GM23338 (cell line): ENCODE measurements at regions not wholly inside any gene's neighbourhood (a gene's known extent, or its start where the extent isn't known, plus 50 kb on each side); places are given as distances from the start of the nearest gene placed in this dataset.

Experiments
- ATAC-seq: fragments of 200-7000 bp; cut with Tn5 transposase; 3 replicates; pipeline ENCODE4 v1.9.1; 2020
- DNase-seq: peaks from one replicate; pipeline ENCODE4 v3.0.0-alpha.2; 2015; ENCODE audit warnings: low spot score
- H2AFZ ChIP-seq: fragments of 200-600 bp; sonication (generic); 2 replicates; pipeline ENCODE4 v1.8.0; 2016; ENCODE audit warnings: antibody characterized with exemption, mild to moderate bottlenecking, moderate library complexity
- H3F3A ChIP-seq: fragments of 200-600 bp; sonication (generic); replicated peaks from 2 replicates; pipeline ENCODE4 v1.8.0; 2017; ENCODE audit warnings: antibody characterized with exemption, mixed run types, low read depth
- H3K27ac ChIP-seq: fragments of 200-600 bp; sonication (generic); 2 replicates; pipeline ENCODE4 v1.6.1; 2016; ENCODE audit warnings: low read depth
- H3K27me3 ChIP-seq: fragments of 200-600 bp; sonication (generic); 2 replicates; pipeline ENCODE4 v1.8.0; 2016; ENCODE audit warnings: mild to moderate bottlenecking, mixed run types, moderate library complexity; ENCODE audit not compliant: insufficient read depth
- H3K36me3 ChIP-seq: fragments of 200-600 bp; sonication (generic); 2 replicates; pipeline ENCODE4 v1.8.0; 2016; ENCODE audit warnings: mild to moderate bottlenecking; ENCODE audit not compliant: insufficient read depth
- H3K4me1 ChIP-seq: fragments of 200-600 bp; sonication (generic); 2 replicates; pipeline ENCODE4 v1.8.0; 2016; ENCODE audit warnings: mild to moderate bottlenecking, moderate library complexity; ENCODE audit not compliant: insufficient read depth
- H3K4me2 ChIP-seq: fragments of 200-600 bp; sonication (generic); 2 replicates; pipeline ENCODE4 v1.7.1; 2017; ENCODE audit warnings: mixed run types
- H3K4me3 ChIP-seq: fragments of 200-600 bp; sonication (generic); 2 replicates; pipeline ENCODE4 v1.6.1; 2016; ENCODE audit warnings: mixed run types
- H3K79me2 ChIP-seq: fragments of 200-600 bp; sonication (generic); replicated peaks from 2 replicates; pipeline ENCODE4 v1.8.0; 2017; ENCODE audit warnings: mild to moderate bottlenecking; ENCODE audit not compliant: insufficient read depth
- H3K9me2 ChIP-seq: fragments of 200-600 bp; sonication (generic); 2 replicates; pipeline ENCODE4 v1.8.0; 2017; ENCODE audit not compliant: insufficient read depth
- H4K20me1 ChIP-seq: fragments of 200-600 bp; sonication (generic); replicated peaks from 2 replicates; pipeline ENCODE4 v1.8.0; 2017; ENCODE audit warnings: mild to moderate bottlenecking; ENCODE audit not compliant: insufficient read depth
- H3K27ac Mint-ChIP-seq: 2 replicates; pipeline ENCODE4 v1.8.0; 2020; ENCODE audit warnings: inconsistent platforms, mild to moderate bottlenecking, moderate library complexity, mixed read lengths
- H3K27me3 Mint-ChIP-seq: 3 replicates; pipeline ENCODE4 v1.8.0; 2022; ENCODE audit warnings: low read depth, mild to moderate bottlenecking, moderate library complexity, mixed read lengths, inconsistent platforms; ENCODE audit not compliant: insufficient read depth, poor library complexity
- H3K36me3 Mint-ChIP-seq: 3 replicates; pipeline ENCODE4 v1.8.0; 2021; ENCODE audit warnings: low read depth, mild to moderate bottlenecking, inconsistent platforms, moderate library complexity, mixed read lengths
- H3K4me1 Mint-ChIP-seq: 3 replicates; pipeline ENCODE4 v1.8.0; 2020; ENCODE audit warnings: mild to moderate bottlenecking, inconsistent platforms, mixed read lengths
- H3K4me3 Mint-ChIP-seq: 3 replicates; pipeline ENCODE4 v1.8.0; 2021; ENCODE audit warnings: moderate library complexity, mild to moderate bottlenecking, inconsistent platforms, mixed read lengths
- H3K9me3 Mint-ChIP-seq: 3 replicates; pipeline ENCODE4 v1.8.0; 2020; ENCODE audit warnings: moderate library complexity, mild to moderate bottlenecking, inconsistent platforms, mixed read lengths
- CREB1 ChIP-seq: fragments of 250-450 bp; sonication (Bioruptor Pico); IDR thresholded peaks from 2 replicates; pipeline ENCODE4 v1.5.0; 2020; ENCODE audit warnings: low read depth, mild to moderate bottlenecking, moderate library complexity
- ETS1 ChIP-seq: IDR thresholded peaks from 2 replicates; pipeline ENCODE4 v1.6.1; 2016; ENCODE audit warnings: antibody characterized with exemption
- EZH2 ChIP-seq: fragments of 200-600 bp; sonication (generic); IDR thresholded peaks from one replicate; pipeline ENCODE4 v1.8.0; 2017; ENCODE audit warnings: antibody characterized with exemption, mild to moderate bottlenecking, low read depth; ENCODE audit not compliant: unreplicated experiment
- EZH2phosphoT487 ChIP-seq: fragments of 200-600 bp; sonication (generic); IDR thresholded peaks from one replicate; pipeline ENCODE4 v1.8.1; 2018; ENCODE audit warnings: antibody characterized with exemption; ENCODE audit not compliant: unreplicated experiment
- JUNB ChIP-seq: IDR thresholded peaks from one replicate; pipeline ENCODE4 v1.6.1; 2016; ENCODE audit warnings: antibody characterized with exemption; ENCODE audit not compliant: unreplicated experiment
- NANOG ChIP-seq: IDR thresholded peaks from 2 replicates; pipeline ENCODE4 v1.6.1; 2016; ENCODE audit warnings: antibody characterized with exemption, borderline replicate concordance
- POLR2AphosphoS5 ChIP-seq: IDR thresholded peaks from 2 replicates; pipeline ENCODE4 v1.6.1; 2016; ENCODE audit warnings: antibody characterized with exemption, low read depth
- STAT1 ChIP-seq: IDR thresholded peaks from one replicate; pipeline ENCODE4 v1.6.1; 2016; ENCODE audit warnings: antibody characterized with exemption; ENCODE audit not compliant: unreplicated experiment
- ZNF114 ChIP-seq: fragments of 250-450 bp; sonication (Bioruptor Pico); IDR thresholded peaks from 2 replicates; pipeline ENCODE4 v1.5.0; 2020; ENCODE audit warnings: mild to moderate bottlenecking, moderate library complexity
- ZNF331 ChIP-seq: fragments of 250-450 bp; sonication (Bioruptor Pico); IDR thresholded peaks from 2 replicates; pipeline ENCODE4 v1.5.0; 2020; ENCODE audit warnings: low read depth, mild to moderate bottlenecking, moderate library complexity
- ZNF462 ChIP-seq: fragments of 250-450 bp; sonication (Bioruptor Pico); IDR thresholded peaks from 2 replicates; pipeline ENCODE4 v1.5.0; 2020; ENCODE audit warnings: mild to moderate bottlenecking, moderate library complexity
- TF ChIP-seq, protein P1 (sequence below), 2 experiments: fragments of 200-600 bp in 1 of 2; sonication (generic) in 1 of 2; conservative IDR thresholded peaks; 2 replicates each; pipeline versions ENCODE4 v1.5.1 to v1.6.1; 2016 to 2017; ENCODE audit warnings: antibody characterized with exemption in 2 of 2, low read depth in 2 of 2, mild to moderate bottlenecking in 2 of 2, moderate library complexity in 1 of 2
- TF ChIP-seq, protein P2 (sequence below): IDR thresholded peaks from one replicate; pipeline ENCODE4 v1.6.1; 2018; ENCODE audit warnings: antibody characterized with exemption; ENCODE audit not compliant: unreplicated experiment

DNA sequence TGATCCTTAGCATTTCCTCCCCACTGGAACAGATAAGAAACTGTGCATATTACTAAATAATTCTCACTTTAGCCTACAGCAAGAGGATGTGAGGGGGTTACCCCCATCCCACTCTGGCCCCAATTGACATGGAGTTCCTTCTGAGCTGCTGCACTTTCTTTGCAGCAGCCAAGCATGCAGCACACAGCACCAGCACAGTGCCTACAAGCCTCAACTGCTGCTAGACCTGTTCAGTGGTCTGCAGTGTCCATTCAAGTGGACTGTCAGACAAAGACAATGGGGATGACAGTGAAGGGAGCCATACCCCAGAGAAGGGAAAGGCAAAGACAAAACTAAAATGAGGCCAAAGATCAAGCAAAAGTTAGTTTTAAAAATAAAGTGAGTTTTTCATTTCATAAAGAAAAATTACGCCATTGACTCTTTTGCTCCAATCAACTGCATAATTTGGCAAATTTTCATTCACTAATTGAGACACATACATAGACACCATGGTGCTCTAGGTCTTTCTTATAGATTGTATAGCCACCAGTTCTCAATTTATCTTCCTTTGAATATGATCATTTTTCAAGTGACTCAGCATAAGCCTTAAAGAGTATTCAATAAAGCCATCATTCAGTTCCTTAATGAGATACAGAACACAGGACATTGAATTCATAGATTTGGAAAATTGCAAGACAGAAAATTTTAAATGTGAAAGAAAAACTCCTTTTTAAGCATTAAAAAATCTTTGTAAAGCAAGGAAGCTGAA is 410.6 kb downstream of the HNRNPD start:
- Histone ChIP-seq H4K20me1 (no peaks in the 10 kb centered on the region), H3K27ac (no peak overlapping the region), H3K4me2 (no peak overlapping the region), H3K9me2 (no peaks in the 10 kb centered on the region), H3K36me3 (no peaks in the 10 kb centered on the region), H2AFZ (no peak overlapping the region), H3F3A (no peaks in the 10 kb centered on the region), H3K4me3 (no peak overlapping the region), H3K79me2 (no peaks in the 10 kb centered on the region), H3K4me1 (peaks cover 27% of the 10 kb centered on the region), H3K27me3 (no peaks in the 10 kb centered on the region)
- no peak for TF ChIP-seq ETS1
- TF ChIP-seq JUNB: no peak
- TF ChIP-seq, protein P1, sequence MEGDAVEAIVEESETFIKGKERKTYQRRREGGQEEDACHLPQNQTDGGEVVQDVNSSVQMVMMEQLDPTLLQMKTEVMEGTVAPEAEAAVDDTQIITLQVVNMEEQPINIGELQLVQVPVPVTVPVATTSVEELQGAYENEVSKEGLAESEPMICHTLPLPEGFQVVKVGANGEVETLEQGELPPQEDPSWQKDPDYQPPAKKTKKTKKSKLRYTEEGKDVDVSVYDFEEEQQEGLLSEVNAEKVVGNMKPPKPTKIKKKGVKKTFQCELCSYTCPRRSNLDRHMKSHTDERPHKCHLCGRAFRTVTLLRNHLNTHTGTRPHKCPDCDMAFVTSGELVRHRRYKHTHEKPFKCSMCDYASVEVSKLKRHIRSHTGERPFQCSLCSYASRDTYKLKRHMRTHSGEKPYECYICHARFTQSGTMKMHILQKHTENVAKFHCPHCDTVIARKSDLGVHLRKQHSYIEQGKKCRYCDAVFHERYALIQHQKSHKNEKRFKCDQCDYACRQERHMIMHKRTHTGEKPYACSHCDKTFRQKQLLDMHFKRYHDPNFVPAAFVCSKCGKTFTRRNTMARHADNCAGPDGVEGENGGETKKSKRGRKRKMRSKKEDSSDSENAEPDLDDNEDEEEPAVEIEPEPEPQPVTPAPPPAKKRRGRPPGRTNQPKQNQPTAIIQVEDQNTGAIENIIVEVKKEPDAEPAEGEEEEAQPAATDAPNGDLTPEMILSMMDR (conservative IDR thresholded peaks at IDR 0.05; ENCODE audit: low read depth in 2 of 2): no peak
- TF ChIP-seq ZNF114 (CRISPR knock-in tag): no peak
- TF ChIP-seq POLR2AphosphoS5: no peak
- TF ChIP-seq, protein P2, sequence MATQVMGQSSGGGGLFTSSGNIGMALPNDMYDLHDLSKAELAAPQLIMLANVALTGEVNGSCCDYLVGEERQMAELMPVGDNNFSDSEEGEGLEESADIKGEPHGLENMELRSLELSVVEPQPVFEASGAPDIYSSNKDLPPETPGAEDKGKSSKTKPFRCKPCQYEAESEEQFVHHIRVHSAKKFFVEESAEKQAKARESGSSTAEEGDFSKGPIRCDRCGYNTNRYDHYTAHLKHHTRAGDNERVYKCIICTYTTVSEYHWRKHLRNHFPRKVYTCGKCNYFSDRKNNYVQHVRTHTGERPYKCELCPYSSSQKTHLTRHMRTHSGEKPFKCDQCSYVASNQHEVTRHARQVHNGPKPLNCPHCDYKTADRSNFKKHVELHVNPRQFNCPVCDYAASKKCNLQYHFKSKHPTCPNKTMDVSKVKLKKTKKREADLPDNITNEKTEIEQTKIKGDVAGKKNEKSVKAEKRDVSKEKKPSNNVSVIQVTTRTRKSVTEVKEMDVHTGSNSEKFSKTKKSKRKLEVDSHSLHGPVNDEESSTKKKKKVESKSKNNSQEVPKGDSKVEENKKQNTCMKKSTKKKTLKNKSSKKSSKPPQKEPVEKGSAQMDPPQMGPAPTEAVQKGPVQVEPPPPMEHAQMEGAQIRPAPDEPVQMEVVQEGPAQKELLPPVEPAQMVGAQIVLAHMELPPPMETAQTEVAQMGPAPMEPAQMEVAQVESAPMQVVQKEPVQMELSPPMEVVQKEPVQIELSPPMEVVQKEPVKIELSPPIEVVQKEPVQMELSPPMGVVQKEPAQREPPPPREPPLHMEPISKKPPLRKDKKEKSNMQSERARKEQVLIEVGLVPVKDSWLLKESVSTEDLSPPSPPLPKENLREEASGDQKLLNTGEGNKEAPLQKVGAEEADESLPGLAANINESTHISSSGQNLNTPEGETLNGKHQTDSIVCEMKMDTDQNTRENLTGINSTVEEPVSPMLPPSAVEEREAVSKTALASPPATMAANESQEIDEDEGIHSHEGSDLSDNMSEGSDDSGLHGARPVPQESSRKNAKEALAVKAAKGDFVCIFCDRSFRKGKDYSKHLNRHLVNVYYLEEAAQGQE: no peak
- TF ChIP-seq STAT1: no peak
- no peak for TF ChIP-seq CREB1
- TF ChIP-seq NANOG: no peak
- no peak for TF ChIP-seq ZNF462 (CRISPR knock-in tag)
- no peak for TF ChIP-seq ZNF331 (CRISPR knock-in tag)
- TF ChIP-seq EZH2: no peak
- TF ChIP-seq EZH2phosphoT487: no peak
- H3K27me3 Mint-ChIP-seq: no peaks in the 10 kb centered on the region
- H3K9me3 Mint-ChIP-seq: no peaks in the 10 kb centered on the region
- H3K27ac Mint-ChIP-seq: peak overlapping the region; percentile 92
- ATAC-seq (peak; percentile 61), DNase-seq (no peak)
- H3K4me3 Mint-ChIP-seq: no peak overlapping the region
- peaks cover 26% of the 10 kb centered on the region for H3K4me1 Mint-ChIP-seq
- no peaks in the 10 kb centered on the region for H3K36me3 Mint-ChIP-seq
